GM18505 (cell line): ENCODE measurements at regions not wholly inside any gene's neighbourhood (a gene's known extent, or its start where the extent isn't known, plus 50 kb on each side); places are given as distances from the start of the nearest gene placed in this dataset.

Source experiments
- ATAC-seq: cut with Tn5 transposase; IDR thresholded peaks from one replicate; pipeline ENCODE4 v1.9.1; 2021; ENCODE audit not compliant: unreplicated experiment
- POLR2A ChIP-seq: IDR thresholded peaks from 4 replicates; pipeline ENCODE4 v1.6.1; 2011; ENCODE audit warnings: borderline replicate concordance; ENCODE audit not compliant: insufficient read depth, insufficient read length; ENCODE audit errors: extremely low read depth

GRCh38 chr4:176464748-176465147, 145.0 kb downstream of the SPCS3 start:
- peak; percentile 98 for ATAC-seq
- no peak for TF ChIP-seq POLR2A

- ATAC-seq = no peak
- no peak for TF ChIP-seq POLR2A
Measured at GRCh38 chr4:176467001-176467400, 147.2 kb downstream of the SPCS3 start.

- ATAC-seq = no peak
Measured at GRCh38 chr4:176469546-176469945, 149.8 kb downstream of the SPCS3 start.

GRCh38 chr4:176470671-176471070, 150.9 kb downstream of the SPCS3 start:
- TF ChIP-seq POLR2A = no peak

More at GRCh38 chr4:176469546-176469945, 149.8 kb downstream of the SPCS3 start:
- no peak for TF ChIP-seq POLR2A

GRCh38 chr4:176475067-176475466, 155.3 kb downstream of the SPCS3 start:
- ATAC-seq = no peak
- TF ChIP-seq POLR2A = no peak

More at GRCh38 chr4:176470671-176471070, 150.9 kb downstream of the SPCS3 start:
- ATAC-seq = no peak

- ATAC-seq = no peak
Measured at GRCh38 chr4:176478076-176478475, 158.3 kb downstream of the SPCS3 start.

GRCh38 chr4:176479767-176480166, 160.0 kb downstream of the SPCS3 start:
- TF ChIP-seq POLR2A = no peak
- ATAC-seq = no peak

More at GRCh38 chr4:176478076-176478475, 158.3 kb downstream of the SPCS3 start:
- no peak for TF ChIP-seq POLR2A

GRCh38 chr4:176482972-176483371, 163.2 kb downstream of the SPCS3 start:
- no peak for ATAC-seq
- TF ChIP-seq POLR2A = no peak

- TF ChIP-seq POLR2A = no peak
- ATAC-seq = no peak
Measured at GRCh38 chr4:176484301-176484984, 164.7 kb downstream of the SPCS3 start.

GRCh38 chr4:176489001-176489400, 169.2 kb downstream of the SPCS3 start:
- no peak for TF ChIP-seq POLR2A

GRCh38 chr4:176492646-176493302, 173.0 kb downstream of the SPCS3 start:
- TF ChIP-seq POLR2A = no peak
- ATAC-seq = peak; percentile 100

More at GRCh38 chr4:176489001-176489400, 169.2 kb downstream of the SPCS3 start:
- ATAC-seq = no peak

- TF ChIP-seq POLR2A = no peak
- ATAC-seq = no peak
Measured at GRCh38 chr4:176498617-176499256, 179.0 kb downstream of the SPCS3 start.

- no peak for TF ChIP-seq POLR2A
- ATAC-seq = no peak
Measured at GRCh38 chr4:176499518-176499917, 179.8 kb downstream of the SPCS3 start.

GRCh38 chr4:176500894-176501293, 181.1 kb downstream of the SPCS3 start:
- no peak for ATAC-seq

GRCh38 chr4:176504118-176504517, 184.4 kb downstream of the SPCS3 start:
- ATAC-seq = no peak
- no peak for TF ChIP-seq POLR2A

More at GRCh38 chr4:176500894-176501293, 181.1 kb downstream of the SPCS3 start:
- TF ChIP-seq POLR2A = no peak
